ENCODE measurements at regions not wholly inside any gene's neighbourhood (a gene's known extent, or its start where the extent isn't known, plus 50 kb on each side); places are given as distances from the start of the nearest gene placed in this dataset.

- POLR2A ChIA-PET (ENCODE audit: low non-redundant PET): no interaction called here
- DNase-seq (ENCODE audit: low spot score): no peak
- no peak overlapping the region for H3K27ac ChIP-seq
- CTCF ChIA-PET: no interaction called here
- TF ChIP-seq CTCF (conservative IDR thresholded peaks at IDR 0.05; ENCODE audit: low read depth): no peak
Measured at GRCh38 chr6:93035756-93036155, 383.6 kb downstream of the EPHA7 start.

GRCh38 chr6:93021235-93021915, 398.0 kb downstream of the EPHA7 start:
- ChIA-PET POLR2A (ENCODE audit: low non-redundant PET) (no interaction called here), CTCF (interaction anchor here (0.7 kb wide), 1 partner anchor 898 kb away, joined by 4 read pairs; no protein-coding TSS in a partner anchor)
- no peak overlapping the region for H3K27ac ChIP-seq
- TF ChIP-seq CTCF (conservative IDR thresholded peaks at IDR 0.05; ENCODE audit: low read depth): no peak
- no peak for DNase-seq (ENCODE audit: low spot score)

- POLR2A ChIA-PET (ENCODE audit: low non-redundant PET): no interaction called here
- no peak overlapping the region for H3K27ac ChIP-seq
- DNase-seq (ENCODE audit: low spot score): no peak
- TF ChIP-seq CTCF (conservative IDR thresholded peaks at IDR 0.05; ENCODE audit: low read depth): no peak
- CTCF ChIA-PET: no interaction called here
Measured at GRCh38 chr6:93017626-93018025, 401.7 kb downstream of the EPHA7 start.

DNA sequence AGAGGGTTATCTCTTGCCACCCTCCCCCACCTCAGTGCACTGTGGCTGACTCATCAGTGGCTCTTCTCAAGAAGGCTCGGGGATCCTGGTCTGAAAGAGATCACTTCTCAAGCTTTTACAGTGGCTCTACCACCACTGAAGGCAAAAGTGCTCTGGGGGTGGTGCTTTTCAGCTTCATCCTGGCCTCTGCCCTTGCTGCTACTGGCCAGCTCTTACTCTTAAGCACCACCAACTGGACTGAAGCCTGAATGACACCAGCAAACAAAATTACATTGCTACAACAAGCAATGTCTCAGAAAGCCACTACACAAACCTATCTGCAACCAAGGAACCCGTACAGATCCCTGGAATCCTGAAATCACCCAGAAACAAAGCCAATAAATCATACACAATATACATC, 402.1 kb downstream of the EPHA7 start:
- ChIA-PET POLR2A (ENCODE audit: low non-redundant PET) (no interaction called here), CTCF (no interaction called here)
- H3K27ac ChIP-seq: no peak overlapping the region
- TF ChIP-seq CTCF (conservative IDR thresholded peaks at IDR 0.05; ENCODE audit: low read depth): no peak
- DNase-seq (ENCODE audit: low spot score): no peak

- H3K27ac ChIP-seq: no peak overlapping the region
- no peak for DNase-seq (ENCODE audit: low spot score)
- TF ChIP-seq CTCF (conservative IDR thresholded peaks at IDR 0.05; ENCODE audit: low read depth): no peak
- CTCF ChIA-PET: no interaction called here
- POLR2A ChIA-PET (ENCODE audit: low non-redundant PET): no interaction called here
Measured at GRCh38 chr6:93013054-93013453, 406.3 kb downstream of the EPHA7 start.

DNA sequence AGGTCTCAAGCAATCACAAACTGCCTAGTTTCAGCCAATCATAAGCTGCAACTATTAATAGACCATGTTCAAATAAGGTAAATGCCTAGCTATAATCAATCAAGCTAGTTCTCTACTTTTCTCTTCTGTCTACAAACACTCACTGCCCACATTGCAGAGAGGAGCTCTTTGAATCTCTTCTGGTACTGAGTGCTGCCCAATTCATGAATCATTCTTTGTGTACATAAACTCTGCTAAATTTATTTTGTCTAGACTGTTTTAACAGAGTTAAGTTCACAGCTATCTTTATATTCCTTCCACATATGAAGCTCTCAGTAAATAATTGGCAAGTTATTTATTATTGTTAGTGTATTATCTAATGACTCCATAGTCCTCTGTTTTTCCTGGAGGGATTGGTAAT, 411.0 kb downstream of the EPHA7 start:
- H3K27ac ChIP-seq: no peak overlapping the region
- CTCF ChIA-PET: interaction anchor here (0.6 kb wide), 1 partner anchor 928 kb away, joined by 5 read pairs; no protein-coding TSS in a partner anchor
- POLR2A ChIA-PET (ENCODE audit: low non-redundant PET): no interaction called here
- no peak for TF ChIP-seq CTCF (conservative IDR thresholded peaks at IDR 0.05; ENCODE audit: low read depth)
- no peak for DNase-seq (ENCODE audit: low spot score)
